Stimulated activated CD4-positive, alpha-beta T cell treated with anti-CD3 and anti-CD28 coated beads, Interleukin-1b, Interleukin-23, amount 100 ng/mL, for 24 hours (primary cell): ENCODE measurements at regions not wholly inside any gene's neighbourhood (a gene's known extent, or its start where the extent isn't known, plus 50 kb on each side); places are given as distances from the start of the nearest gene placed in this dataset.

Source experiments
- DNase-seq, 4 experiments: peaks; one replicate each; pipeline ENCODE4 v3.0.0-alpha.2; 2020; ENCODE audit warnings: low read depth in 4 of 4, low spot score in 1 of 4

DNA sequence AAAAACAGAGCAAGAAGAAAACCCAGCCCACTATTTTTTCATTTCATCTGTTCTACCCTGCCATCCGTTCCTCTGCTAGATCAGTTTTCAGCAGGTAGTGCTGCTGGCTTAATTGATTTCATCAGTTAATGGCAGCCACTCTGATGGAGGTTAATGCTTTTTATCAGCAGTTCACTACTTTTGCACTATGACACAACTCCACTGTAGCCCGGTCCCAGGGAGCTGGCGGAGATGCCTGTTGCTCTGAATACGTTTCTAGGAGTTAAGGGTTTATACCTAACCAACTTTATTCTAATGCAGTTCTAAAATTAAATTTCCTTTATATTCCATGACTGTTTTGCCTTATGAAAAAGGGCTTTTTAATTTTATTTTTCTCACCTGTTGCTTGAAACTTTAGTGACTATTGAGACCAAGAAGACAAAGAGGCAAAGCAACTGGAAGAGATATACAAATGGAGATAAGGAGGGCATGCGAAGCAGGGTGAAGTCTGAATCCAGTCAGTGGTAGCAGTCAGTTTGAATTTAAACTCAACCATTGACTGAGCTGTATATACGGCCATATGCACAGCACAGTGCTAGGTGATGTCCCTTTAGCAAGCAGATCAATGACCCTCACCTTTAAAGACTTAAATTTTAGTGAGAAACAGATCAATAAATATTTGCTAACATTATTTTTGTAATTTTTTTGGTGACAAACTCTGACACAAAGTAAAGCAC lies 477.9 kb downstream of the LMO4 start:
- no peak for DNase-seq

DNA sequence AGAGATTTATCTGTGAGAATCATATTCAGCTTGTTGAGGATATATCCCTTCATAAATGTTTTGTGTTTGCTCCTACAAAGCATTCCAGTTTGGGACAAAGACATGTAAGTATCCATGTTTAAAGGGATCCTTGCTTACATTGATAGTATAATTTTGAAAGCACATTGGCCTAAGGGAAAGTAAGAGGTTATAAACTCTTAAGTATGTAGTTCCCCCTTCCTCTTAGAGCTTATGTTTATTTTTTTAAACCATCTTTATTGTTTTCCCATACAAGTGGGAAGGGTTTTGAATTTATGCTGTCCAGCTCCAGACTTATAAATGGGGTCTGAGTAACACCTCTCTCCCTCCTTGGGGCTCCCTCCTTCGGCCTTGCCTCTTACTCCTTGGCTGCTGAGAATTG lies 481.5 kb downstream of the LMO4 start:
- no peak for DNase-seq

DNA sequence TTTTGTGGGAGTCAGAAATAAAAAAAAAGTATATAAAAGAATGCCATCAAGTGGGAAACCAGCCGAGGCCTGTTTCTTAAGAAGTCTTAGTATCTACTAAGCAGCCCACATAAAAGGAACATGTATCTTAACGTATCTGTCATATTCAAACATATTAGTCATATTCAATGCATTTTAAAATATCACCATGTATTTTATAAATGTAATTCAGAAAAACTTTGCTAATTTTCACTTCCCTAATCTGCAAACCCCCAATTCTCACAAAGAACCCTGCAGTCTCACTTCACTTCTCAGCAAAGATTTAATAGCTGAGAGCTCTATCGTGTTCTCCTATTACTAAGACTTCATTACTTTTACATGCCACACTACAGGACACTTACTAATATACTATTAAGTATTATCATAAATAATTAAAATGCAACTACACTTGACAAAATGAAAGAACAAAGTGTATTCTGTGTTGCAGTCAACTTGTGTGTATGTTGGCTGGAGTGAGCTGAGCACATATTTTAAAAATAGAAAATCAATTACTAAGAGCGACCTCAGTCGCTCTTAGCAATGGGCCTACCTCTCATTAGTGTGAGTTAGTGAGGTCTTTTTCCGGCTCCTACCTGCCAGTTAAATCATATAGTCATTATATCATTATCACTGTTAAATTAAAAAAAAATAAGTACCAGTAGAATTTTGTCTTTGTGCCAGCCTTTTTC lies 484.3 kb downstream of the LMO4 start:
- DNase-seq = no peak

DNA sequence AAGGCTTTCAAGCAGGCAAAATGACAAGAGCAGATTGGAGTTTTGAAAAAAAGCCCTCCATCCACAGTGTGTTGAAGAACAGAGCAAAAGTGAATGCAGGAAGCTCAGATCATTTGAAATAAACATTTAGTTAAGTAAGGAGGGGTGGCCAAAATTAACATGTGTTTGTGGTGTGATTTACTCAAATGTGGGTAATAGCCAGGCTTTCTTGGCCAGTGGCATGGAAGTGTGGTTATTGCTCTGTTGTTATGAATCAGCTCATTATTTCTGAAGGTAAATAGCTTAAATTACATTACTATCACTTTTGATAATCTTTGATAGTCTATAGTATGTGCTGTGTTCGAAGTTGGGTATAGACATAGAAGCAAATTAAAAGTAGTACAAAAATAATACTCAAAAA lies 485.9 kb downstream of the LMO4 start:
- DNase-seq = no peak

DNA sequence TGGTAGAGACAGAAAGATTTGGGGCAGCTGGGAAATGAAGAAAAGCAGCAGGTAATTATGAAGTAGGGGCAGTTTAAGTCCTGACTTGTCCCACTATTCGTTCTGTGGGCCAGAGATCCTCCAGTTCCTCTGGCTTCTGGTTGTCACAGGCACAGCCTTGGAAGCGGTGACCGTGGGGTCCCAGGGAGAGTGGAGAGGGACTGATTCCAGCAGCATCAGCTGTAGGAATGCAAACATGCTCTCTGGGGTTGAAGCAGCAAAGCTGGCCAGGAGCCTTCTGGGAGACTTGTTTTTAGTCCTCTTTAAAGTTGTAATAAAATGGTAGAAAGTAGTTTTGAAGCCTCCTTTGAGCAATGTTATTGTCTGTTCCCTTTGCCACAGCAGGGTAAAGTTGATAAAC lies 488.0 kb downstream of the LMO4 start:
- DNase-seq = no peak

DNA sequence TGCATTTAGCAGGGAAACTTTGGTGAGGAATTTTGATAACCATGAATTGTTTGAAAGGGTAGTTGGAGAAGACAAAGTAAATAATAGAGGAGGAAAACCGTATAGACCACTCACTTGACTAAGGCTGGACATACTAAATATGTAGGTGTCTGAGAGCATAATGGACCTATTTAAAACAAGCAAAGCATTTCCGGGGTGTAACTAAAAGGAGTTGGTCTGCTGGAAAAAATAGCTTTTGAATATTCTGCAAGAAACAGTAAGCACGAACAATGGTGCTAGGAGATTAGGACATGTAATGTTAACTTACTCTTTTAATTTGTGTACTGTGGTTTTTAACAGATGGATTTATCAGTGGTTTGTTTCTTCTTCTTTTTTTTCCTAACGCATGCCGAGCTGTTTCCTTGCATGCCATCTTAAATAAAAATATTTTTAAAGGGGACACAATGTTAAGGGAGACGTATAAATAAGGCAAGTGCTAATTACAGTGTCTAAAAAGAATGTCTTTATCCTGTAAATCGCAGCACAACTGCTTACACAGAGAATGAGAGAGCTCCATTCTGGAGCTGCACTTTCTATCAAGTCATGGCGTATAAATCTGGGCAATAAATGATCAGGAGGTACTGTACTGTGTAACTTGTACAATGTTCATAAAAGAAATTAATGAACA lies 492.1 kb downstream of the LMO4 start:
- DNase-seq = no peak

DNA sequence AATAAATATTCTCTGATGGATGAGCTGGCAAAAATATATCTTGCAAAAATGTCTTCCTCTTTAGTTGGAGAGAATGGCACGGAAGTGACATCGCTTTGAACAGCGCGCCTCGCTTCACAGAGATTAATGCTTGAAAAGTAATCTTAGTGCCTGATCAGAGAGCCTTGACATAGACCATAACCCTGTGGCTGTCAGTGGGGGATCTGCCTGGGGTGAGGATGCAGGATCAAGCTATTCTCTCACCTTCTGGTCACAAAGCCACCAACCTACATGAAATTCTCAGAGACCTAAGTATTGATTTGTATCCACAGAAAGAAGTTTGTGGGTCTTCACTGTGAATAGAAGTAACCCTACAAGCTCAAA lies 492.6 kb downstream of the LMO4 start:
- no peak for DNase-seq

DNA sequence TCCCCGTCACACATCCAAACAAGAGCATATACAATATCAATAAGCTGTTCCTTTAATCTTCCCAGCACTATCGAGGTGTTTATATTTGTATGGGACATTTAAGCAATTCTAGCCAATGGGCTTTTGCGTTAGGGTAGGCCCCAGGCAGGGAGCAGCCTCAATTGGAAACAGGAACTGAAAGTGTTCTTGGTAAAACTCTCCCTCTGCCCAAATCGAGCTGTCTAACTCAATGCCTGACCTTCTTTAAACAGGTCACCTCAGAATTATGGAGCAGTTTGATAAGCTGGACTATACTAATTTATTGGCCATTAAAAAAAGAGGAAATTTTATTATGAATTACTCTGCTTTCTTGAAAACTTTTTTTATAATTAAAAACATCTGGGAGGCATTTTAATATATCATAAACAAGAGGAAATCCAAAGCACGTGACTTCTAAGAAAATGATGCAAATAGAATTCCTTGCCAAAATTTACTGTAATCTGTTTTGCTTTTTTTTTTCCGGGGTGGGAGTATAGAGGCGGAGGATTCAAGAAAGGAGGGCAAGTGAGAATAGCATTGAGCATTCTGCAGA lies 498.1 kb downstream of the LMO4 start:
- DNase-seq = no peak

DNA sequence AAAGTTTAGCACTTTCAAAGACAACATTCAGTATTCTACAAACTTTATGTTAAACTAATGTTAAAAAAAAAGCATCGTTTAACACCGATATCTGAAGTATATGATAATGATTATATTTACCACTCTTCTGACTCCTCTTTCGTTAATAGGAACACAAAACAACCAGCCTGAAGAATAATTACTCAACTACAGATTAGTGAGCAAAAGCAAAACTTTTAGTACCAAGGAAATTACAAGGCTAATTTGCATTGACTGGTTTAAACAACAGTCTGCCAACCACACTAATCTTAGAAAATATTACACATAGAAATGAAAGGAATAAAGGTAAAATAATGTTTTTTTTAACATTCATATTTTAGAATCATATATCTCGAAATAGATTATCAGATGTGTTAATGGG lies 500.7 kb downstream of the LMO4 start:
- no peak for DNase-seq

DNA sequence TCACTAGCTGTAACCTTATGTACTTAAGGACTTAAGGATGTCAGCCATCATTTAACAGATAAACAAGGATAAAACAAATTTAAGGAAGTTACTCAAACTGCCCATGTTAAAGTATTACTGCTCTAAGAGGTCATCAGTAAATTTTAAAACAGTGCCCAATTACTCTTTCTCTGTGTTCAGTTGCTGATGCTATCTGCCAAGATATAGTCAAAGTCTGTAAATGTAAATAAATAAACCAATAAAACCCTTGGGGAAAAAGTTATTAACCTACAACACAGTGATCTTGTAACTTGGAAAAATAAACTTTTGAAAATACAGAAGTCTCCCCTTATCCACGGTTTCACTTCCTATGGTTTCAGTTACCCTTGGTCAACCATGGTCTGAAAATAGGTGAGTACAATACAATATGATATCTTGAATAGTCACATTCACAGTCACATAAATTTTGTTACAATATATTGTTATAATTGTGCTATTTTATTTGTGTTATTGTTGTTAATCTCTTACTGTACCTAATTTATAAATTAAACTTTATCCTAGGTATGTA lies 501.8 kb downstream of the LMO4 start:
- DNase-seq = no peak

DNA sequence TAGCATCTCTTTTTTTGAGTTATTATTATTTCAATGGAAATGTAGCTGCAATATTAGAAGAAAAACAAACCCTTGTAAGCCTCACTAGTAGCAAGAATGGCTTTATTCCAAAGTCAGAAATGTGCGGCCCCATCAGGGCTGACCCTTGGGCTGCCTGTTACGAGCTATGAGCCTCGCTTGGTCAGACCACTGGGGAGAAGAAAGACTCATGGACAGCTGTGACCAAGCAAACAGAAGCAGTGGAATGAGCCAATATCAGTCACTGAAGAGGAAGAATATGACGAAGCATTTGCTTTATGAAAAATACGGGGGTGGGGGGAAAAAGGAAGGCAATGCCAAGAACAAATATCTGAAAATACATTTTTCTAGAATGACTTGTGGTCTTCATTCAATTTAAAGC lies 504.5 kb downstream of the LMO4 start:
- DNase-seq = no peak

DNA sequence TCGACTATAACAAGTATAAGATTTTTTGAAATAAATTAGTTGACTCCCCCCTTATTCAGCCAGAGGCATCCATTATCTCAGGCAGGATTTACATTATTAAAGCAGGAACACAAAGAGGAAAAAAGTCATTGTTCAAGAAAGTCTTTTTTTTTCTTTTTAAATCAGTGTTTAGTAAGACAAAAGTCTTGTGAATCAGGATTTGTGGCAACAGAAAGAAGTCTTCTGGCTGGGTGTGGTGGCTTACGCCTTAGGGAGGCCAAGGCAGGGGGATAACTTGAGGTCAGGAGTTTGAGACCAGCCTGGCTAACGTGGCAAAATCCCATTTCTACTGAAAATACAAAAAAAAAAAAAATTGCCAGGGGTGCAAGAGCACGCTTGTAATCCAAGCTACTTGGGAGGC lies 505.5 kb downstream of the LMO4 start:
- no peak for DNase-seq

DNA sequence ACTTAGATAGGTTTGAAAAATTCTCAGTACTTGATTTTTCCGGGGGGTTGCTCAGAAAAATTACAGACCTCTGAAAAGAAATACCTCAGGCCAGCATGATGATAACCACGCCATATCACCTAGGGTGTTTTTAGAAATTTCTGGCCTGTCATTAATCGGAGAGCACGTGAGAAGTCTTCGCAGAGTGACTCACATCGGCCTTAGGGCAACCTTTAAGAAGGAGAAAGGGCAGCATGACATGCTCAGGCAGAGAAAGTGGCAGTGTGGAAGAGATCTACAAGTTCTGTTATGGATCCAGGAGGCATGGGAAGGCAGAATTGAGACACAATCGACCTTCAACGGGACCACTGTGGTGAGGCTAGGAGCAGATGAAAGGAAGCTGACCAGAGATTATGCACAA lies 506.3 kb downstream of the LMO4 start:
- DNase-seq = no peak

DNA sequence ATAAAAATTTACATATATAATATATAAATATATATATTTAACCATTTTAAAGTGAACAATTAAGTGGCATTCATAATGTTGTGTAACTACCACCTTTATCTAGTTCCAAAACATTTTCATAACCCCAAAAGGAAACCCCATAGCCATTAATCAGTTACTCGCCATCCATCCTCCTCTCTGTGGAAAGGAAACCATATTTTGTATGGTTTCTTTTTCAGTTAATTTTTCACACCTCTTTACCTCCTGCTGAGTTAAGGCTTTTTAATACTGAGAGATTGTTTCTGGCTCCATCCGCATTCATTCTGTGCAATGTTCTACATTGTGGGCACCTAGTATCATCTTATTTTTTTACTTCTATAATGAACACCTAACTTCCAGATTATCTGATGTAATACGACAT lies 512.1 kb downstream of the LMO4 start:
- DNase-seq = no peak

DNA sequence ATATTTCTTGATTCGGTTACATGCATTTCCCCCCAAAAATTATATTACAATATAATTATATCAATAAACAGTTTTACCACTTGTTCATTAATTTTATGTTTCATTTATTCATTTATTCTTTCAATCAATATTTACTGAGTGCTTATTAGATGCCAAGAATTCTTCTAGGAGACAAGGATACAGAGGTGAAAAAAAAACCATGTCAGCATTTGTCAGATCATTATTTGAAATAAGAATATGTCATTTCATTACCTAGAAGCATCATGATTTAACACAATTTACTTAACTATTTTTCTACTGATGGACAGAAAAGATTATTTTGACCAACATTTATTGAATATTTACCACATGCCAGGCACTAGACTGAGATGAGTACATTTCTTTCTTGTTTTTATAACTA lies 512.7 kb downstream of the LMO4 start:
- no peak for DNase-seq

DNA sequence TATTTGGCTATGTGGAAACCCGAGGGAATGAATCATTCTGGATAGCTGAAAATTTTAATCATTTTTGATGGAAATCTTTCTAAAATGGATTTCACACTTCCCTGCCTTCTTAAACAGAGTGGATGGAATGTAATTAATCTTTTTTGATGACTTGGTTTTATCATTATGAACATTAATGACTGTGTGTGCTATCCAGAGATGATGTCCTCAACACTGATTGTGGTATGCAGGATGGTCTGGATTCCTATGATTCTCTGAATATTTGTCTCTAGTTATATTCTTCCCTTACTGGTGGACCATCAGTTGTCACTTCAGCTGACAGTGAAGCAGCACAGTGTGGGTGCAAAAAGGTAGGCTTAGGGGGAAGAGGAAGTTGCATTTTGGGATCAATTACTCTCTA lies 513.5 kb downstream of the LMO4 start:
- no peak for DNase-seq

DNA sequence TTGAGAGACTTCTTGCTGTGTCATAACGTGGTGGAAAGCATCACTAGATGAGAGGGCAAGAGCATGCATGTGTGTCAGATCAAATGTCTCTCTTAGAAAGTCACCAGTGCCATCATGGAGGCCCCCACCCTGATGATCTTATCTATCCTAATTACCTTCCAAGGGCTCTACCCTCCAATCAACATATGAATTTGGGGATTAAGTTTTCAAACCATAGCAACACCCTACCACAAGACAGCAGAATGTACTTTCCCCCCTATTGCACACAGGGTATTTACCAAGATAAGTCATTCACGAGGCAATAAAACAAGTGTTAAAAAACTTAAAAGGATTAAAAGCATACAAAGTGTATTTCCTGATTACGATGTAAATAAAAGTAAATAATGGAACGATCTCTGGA lies 515.6 kb downstream of the LMO4 start:
- DNase-seq = no peak

DNA sequence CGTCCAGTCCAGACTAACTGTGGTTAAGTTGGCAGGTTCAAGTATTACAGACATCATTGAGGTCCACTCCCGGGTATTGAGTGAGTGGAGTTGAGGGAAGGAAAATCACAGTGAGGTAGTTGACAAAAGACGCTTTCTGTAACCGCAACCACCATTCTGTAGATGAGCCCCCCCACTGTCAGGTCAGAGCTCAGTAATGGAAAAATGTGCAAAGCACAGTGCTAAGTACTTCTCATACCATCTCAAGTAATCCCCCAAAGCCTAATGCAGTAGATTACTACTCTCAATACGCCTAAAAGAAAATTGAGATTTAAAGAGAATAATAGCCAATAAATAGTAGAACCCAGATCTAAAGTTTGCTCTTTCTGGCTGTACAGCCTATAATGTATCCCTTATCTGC lies 522.8 kb downstream of the LMO4 start:
- no peak for DNase-seq

DNA sequence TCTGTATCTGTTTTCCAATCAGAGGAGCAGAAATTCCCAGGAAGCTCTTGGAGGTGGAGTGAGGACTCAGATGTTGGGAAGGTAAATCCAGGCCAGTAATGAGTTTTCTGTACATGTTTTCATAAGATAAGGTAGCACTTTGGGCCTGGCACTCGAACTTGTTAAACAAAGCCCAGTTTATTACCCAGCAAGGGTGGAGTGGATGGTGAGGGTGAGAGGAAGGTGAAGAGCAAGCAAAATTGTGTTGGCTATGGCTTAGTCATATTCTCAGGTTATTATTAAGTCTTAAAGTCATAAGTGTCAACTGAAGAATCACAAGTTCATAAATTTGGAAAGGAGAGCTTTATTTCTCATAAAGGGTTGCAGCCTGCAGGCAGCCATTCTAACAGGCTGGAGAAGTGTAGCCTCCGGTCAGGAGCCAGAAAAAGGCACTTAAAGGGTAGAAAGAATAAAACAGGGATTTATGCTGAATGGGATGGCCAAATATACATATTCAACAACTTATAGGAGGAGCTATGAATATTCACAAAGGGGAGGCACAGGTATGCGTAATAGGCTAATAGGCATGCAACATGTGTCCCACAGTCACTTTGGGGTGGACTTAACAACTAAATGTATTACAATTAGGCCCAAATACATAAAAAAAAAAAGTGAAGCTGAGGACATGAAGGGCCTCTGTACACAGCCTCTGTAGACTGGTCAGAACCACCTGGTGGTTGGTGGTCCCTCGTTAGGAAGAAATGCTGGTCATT lies 523.9 kb downstream of the LMO4 start:
- no peak for DNase-seq

DNA sequence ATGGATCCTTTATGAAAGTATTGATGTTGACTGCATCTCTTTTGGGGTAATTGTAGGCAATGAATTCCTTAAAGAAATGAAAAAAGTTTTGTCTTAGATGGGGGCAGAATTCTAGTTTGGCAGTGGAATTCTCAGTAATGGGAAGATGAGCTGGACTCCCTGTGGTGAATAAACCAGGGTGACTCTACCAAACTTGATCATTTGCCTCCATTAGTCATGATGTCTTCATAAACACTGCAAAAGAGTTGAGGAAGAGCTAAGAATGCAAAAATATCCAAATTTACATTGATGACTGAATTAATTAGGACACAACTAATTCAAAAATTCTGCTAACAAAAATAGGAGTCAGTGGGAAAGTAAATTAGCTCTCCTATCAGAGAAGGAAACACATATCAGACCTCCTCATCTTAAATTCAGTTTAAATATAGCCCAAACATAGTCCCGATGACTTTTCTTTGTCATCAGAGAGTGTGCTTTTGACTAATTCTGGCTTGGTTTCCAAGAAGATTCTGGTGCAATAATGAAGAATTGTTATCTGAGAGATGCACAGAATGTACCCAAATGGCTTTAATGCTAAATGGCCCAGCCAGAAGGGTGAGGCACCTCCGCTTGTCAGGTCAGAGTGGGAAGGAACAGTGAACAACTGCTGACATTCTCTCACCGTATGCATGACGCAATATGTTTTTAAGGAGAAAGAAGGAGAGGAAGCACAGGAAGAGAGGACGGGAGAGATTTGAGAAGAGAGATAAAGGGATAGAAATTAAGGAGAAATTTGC lies 525.1 kb downstream of the LMO4 start:
- no peak for DNase-seq

DNA sequence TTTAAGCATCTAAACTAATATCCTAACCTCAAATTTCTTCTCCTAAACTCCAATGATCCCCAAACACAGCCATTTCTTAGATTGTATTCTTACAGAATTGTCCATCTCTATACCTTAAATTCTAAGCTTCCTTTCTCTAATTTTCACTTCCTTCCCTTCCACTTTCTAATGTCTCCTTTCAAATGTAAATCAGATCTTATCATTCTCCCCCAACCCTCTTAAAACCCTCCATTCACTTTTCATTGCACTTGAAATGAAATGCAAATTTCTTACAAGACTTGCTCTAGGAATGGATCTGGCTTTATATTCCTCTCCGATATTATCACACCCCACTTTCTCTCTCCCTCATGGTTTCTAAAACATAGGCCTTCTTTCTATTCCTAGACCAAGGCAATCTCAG lies 534.6 kb downstream of the LMO4 start:
- DNase-seq = no peak
